GM18508 (cell line): ENCODE measurements at regions not wholly inside any gene's neighbourhood (a gene's known extent, or its start where the extent isn't known, plus 50 kb on each side); places are given as distances from the start of the nearest gene placed in this dataset.

Experiments
- ATAC-seq: cut with Tn5 transposase; IDR thresholded peaks from one replicate; pipeline ENCODE4 v1.9.1; 2021; ENCODE audit warnings: moderate number of reproducible peaks; ENCODE audit not compliant: insufficient read depth, unreplicated experiment

- ATAC-seq: no peak
These were observed 704.8 kb upstream of the TENM3 start for GRCh38 chr4:181538431-181538830.

- ATAC-seq: no peak
These were observed 701.8 kb upstream of the TENM3 start for GRCh38 chr4:181541396-181541795.

- no peak for ATAC-seq
These were observed 694.2 kb upstream of the TENM3 start for GRCh38 chr4:181548873-181549575.

- ATAC-seq: no peak
These were observed 693.5 kb upstream of the TENM3 start for GRCh38 chr4:181549576-181550188.

GRCh38 chr4:181550381-181550780 is 692.8 kb upstream of the TENM3 start:
- no peak for ATAC-seq

- no peak for ATAC-seq
These were observed 683.6 kb upstream of the TENM3 start for GRCh38 chr4:181559637-181560036.

- no peak for ATAC-seq
These were observed 680.8 kb upstream of the TENM3 start for GRCh38 chr4:181562399-181562798.

GRCh38 chr4:181564625-181565024 is 678.6 kb upstream of the TENM3 start:
- ATAC-seq: no peak

GRCh38 chr4:181566490-181566889 is 676.7 kb upstream of the TENM3 start:
- no peak for ATAC-seq

- ATAC-seq: no peak
These were observed 673.6 kb upstream of the TENM3 start for GRCh38 chr4:181569553-181569952.

- no peak for ATAC-seq
These were observed 664.3 kb upstream of the TENM3 start for GRCh38 chr4:181578911-181579310.

- no peak for ATAC-seq
These were observed 663.7 kb upstream of the TENM3 start for GRCh38 chr4:181579486-181579885.

GRCh38 chr4:181581983-181582382 is 661.2 kb upstream of the TENM3 start:
- no peak for ATAC-seq

- no peak for ATAC-seq
These were observed 660.6 kb upstream of the TENM3 start for GRCh38 chr4:181582595-181582994.

- ATAC-seq: no peak
These were observed 654.4 kb upstream of the TENM3 start for GRCh38 chr4:181588733-181589302.

- ATAC-seq: no peak
These were observed 650.9 kb upstream of the TENM3 start for GRCh38 chr4:181592221-181592745.

GRCh38 chr4:181593703-181594102 is 649.5 kb upstream of the TENM3 start:
- ATAC-seq: no peak

GRCh38 chr4:181594188-181594587 is 649.0 kb upstream of the TENM3 start:
- no peak for ATAC-seq

- no peak for ATAC-seq
These were observed 647.5 kb upstream of the TENM3 start for GRCh38 chr4:181595716-181596115.

GRCh38 chr4:181597766-181598165 is 645.4 kb upstream of the TENM3 start:
- no peak for ATAC-seq

GRCh38 chr4:181599134-181599533 is 644.1 kb upstream of the TENM3 start:
- ATAC-seq: no peak

GRCh38 chr4:181601103-181601502 is 642.1 kb upstream of the TENM3 start:
- no peak for ATAC-seq
